Smooth muscle cell (in vitro differentiated cells): ENCODE measurements at regions not wholly inside any gene's neighbourhood (a gene's known extent, or its start where the extent isn't known, plus 50 kb on each side); places are given as distances from the start of the nearest gene placed in this dataset.

Experiments
- DNase-seq: peaks from one replicate; lab custom pipeline; 2025; ENCODE audit not compliant: unreplicated experiment; lab: John Stamatoyannopoulos, UW
- H2AFZ ChIP-seq: fragments of 200-600 bp; sonication (generic); 2 replicates; pipeline ENCODE4 v1.6.0; 2016; ENCODE audit warnings: antibody characterized with exemption, low read depth, mild to moderate bottlenecking
- H3F3A ChIP-seq: fragments of 200-600 bp; sonication (generic); 2 replicates; pipeline ENCODE4 v1.6.0; 2017; ENCODE audit warnings: antibody characterized with exemption, low read depth
- H3K27ac ChIP-seq: fragments of 200-600 bp; sonication (generic); 2 replicates; pipeline ENCODE4 v1.5.1; 2016; ENCODE audit warnings: low read depth, mild to moderate bottlenecking
- H3K27me3 ChIP-seq: fragments of 200-600 bp; sonication (generic); 2 replicates; pipeline ENCODE4 v1.6.1; 2016; ENCODE audit warnings: low read depth, mild to moderate bottlenecking
- H3K36me3 ChIP-seq: fragments of 200-600 bp; sonication (generic); 2 replicates; pipeline ENCODE4 v1.5.1; 2016; ENCODE audit warnings: low read depth
- H3K4me1 ChIP-seq: fragments of 200-600 bp; sonication (generic); 2 replicates; pipeline ENCODE4 v1.5.1; 2016; ENCODE audit warnings: low read depth
- H3K4me2 ChIP-seq: fragments of 200-600 bp; sonication (generic); 2 replicates; pipeline ENCODE4 v1.6.0; 2016; ENCODE audit warnings: mild to moderate bottlenecking
- H3K4me3 ChIP-seq: fragments of 200-600 bp; sonication (generic); 2 replicates; pipeline ENCODE4 v1.5.1; 2016; ENCODE audit warnings: mild to moderate bottlenecking
- H3K79me2 ChIP-seq: fragments of 200-600 bp; sonication (generic); 2 replicates; pipeline ENCODE4 v1.6.0; 2016; ENCODE audit warnings: low read depth, mild to moderate bottlenecking
- H3K9ac ChIP-seq: fragments of 200-600 bp; sonication (generic); 2 replicates; pipeline ENCODE4 v1.6.0; 2016; ENCODE audit warnings: low read depth
- H3K9me3 ChIP-seq: fragments of 200-600 bp; sonication (generic); replicated peaks from 2 replicates; pipeline ENCODE4 v1.5.1; 2016; ENCODE audit warnings: low read depth
- H4K20me1 ChIP-seq: fragments of 200-600 bp; sonication (generic); 2 replicates; pipeline ENCODE4 v1.6.0; 2016; ENCODE audit warnings: low read depth
- CTCF ChIP-seq: fragments of 200-600 bp; sonication (generic); IDR thresholded peaks from 2 replicates; pipeline ENCODE4 v1.5.1; 2017; ENCODE audit warnings: borderline replicate concordance, mild to moderate bottlenecking, antibody characterized with exemption; ENCODE audit not compliant: insufficient read depth, poor library complexity, severe bottlenecking
- WGBS: methylation state at CpG from one replicate; pipeline ENCODE4 v1.1.7; 2016; ENCODE audit warnings: low lambda C conversion rate; 5-methylcytosine and 5-hydroxymethylcytosine counted together

GRCh38 chr6:140039364-140039763, 664.9 kb upstream of the CITED2 start:
- no peak overlapping the region for H3K9ac ChIP-seq
- no peak overlapping the region for H3K27ac ChIP-seq
- H3K4me3 ChIP-seq, result no peak overlapping the region
- H3F3A ChIP-seq, result peaks cover 9% of the 10 kb centered on the region
- no peaks in the 10 kb centered on the region for H3K27me3 ChIP-seq
- TF ChIP-seq CTCF, result no peak
- DNase-seq, result no peak
- H3K4me2 ChIP-seq, result no peak overlapping the region
- H3K9me3 ChIP-seq, result no peaks in the 10 kb centered on the region
- H4K20me1 ChIP-seq, result no peaks in the 10 kb centered on the region
- H3K36me3 ChIP-seq, result no peaks in the 10 kb centered on the region
- 99% methylated on average over 2 of the region's 2 CpGs for WGBS
- H3K79me2 ChIP-seq, result no peaks in the 10 kb centered on the region
- H2AFZ ChIP-seq, result no peak overlapping the region
- peaks cover 4% of the 10 kb centered on the region for H3K4me1 ChIP-seq

GRCh38 chr6:140036196-140036595, 661.7 kb upstream of the CITED2 start:
- H3K9me3 ChIP-seq, result no peaks in the 10 kb centered on the region
- TF ChIP-seq CTCF, result no peak
- no peak overlapping the region for H3K9ac ChIP-seq
- H3K79me2 ChIP-seq, result no peaks in the 10 kb centered on the region
- no peaks in the 10 kb centered on the region for H3K36me3 ChIP-seq
- H3K4me3 ChIP-seq, result no peak overlapping the region
- no peak overlapping the region for H3K4me2 ChIP-seq
- H3F3A ChIP-seq, result no peaks in the 10 kb centered on the region
- no peaks in the 10 kb centered on the region for H3K27me3 ChIP-seq
- H3K4me1 ChIP-seq, result no peaks in the 10 kb centered on the region
- no peak overlapping the region for H3K27ac ChIP-seq
- H2AFZ ChIP-seq, result no peak overlapping the region
- WGBS, result 92% methylated on average over 3 of the region's 3 CpGs
- no peak for DNase-seq
- no peaks in the 10 kb centered on the region for H4K20me1 ChIP-seq

- WGBS, result 91% methylated on average over 2 of the region's 2 CpGs
- DNase-seq, result no peak
Observed at GRCh38 chr6:140032189-140032588, 657.7 kb upstream of the CITED2 start.

More at GRCh38 chr6:140032189-140032588, 657.7 kb upstream of the CITED2 start:
- Histone ChIP-seq H3K79me2 (no peaks in the 10 kb centered on the region), H3K9ac (no peak overlapping the region), H3F3A (no peaks in the 10 kb centered on the region), H3K36me3 (no peaks in the 10 kb centered on the region), H3K27ac (no peak overlapping the region), H3K4me2 (no peak overlapping the region), H3K9me3 (peaks cover 3% of the 10 kb centered on the region), H3K4me1 (no peaks in the 10 kb centered on the region), H3K4me3 (no peak overlapping the region), H2AFZ (no peak overlapping the region), H4K20me1 (no peaks in the 10 kb centered on the region), H3K27me3 (no peaks in the 10 kb centered on the region)
- TF ChIP-seq CTCF, result no peak
